ENCODE measurements at regions not wholly inside any gene's neighbourhood (a gene's known extent, or its start where the extent isn't known, plus 50 kb on each side); places are given as distances from the start of the nearest gene placed in this dataset.

- Histone ChIP-seq H2AFZ (ENCODE audit: low read depth, low read length) (no peak overlapping the region), H3K27ac (ENCODE audit: insufficient read depth, low read depth, low read length) (no peak overlapping the region), H3K9me1 (replicated peaks; ENCODE audit: control insufficient read depth, extremely low read depth, insufficient read depth, low read length) (no peaks in the 10 kb centered on the region), H3K4me1 (ENCODE audit: control insufficient read depth, extremely low read depth, insufficient read depth, low read length) (no peaks in the 10 kb centered on the region), H3K79me2 (ENCODE audit: control insufficient read depth, insufficient read depth, low read length) (no peaks in the 10 kb centered on the region), H4K20me1 (replicated peaks; ENCODE audit: control insufficient read depth, extremely low read depth, insufficient read depth, low read length) (no peaks in the 10 kb centered on the region), H3K4me2 (ENCODE audit: insufficient read depth, low read length) (no peak overlapping the region), H3K27me3 (ENCODE audit: control insufficient read depth in 2 of 2, insufficient read depth in 2 of 2, low read length in 2 of 2) (no peaks in the 10 kb centered on the region), H3K9me3 (replicated peaks; ENCODE audit: control insufficient read depth, insufficient read depth, low read length) (no peaks in the 10 kb centered on the region), H3K36me3 (ENCODE audit: control insufficient read depth in 2 of 2, extremely low read depth in 1 of 2, insufficient read depth in 2 of 2, low read length in 2 of 2) (no peaks in the 10 kb centered on the region), H3K9ac (replicated peaks; ENCODE audit: extremely low read depth, insufficient read depth, low read length) (no peak overlapping the region), H3K4me3 (replicated peaks in 1 of 3; ENCODE audit: insufficient read depth in 1 of 3, low read depth in 1 of 3, low read length in 3 of 3) (no peak overlapping the region)
- DNase-seq (ENCODE audit: low read depth, low spot score): no peak
- ChIA-PET POLR2A (no interaction called here), CTCF (no interaction called here)
- no peak for FAIRE-seq
- intact Hi-C loops (cut with micrococcal nuclease) (no loop called here), dilution Hi-C loops (cut with MboI; ENCODE audit: extremely low pct_ligation_motif_present, low sequenced_read_pairs) (no loop called here)
- TF ChIP-seq FOS (IDR thresholded peaks at IDR 0.05; ENCODE audit: borderline replicate concordance, insufficient read depth, low read length) (no peak), POLR2AphosphoS5 (IDR thresholded peaks at IDR 0.05; ENCODE audit: insufficient read depth, low read depth, low read length) (no peak), POLR2A (IDR thresholded peaks at IDR 0.05; ENCODE audit: low read depth, low read length) (no peak), MYC (IDR thresholded peaks at IDR 0.05; ENCODE audit: low read depth, low read length) (no peak), CTCF (IDR thresholded peaks at IDR 0.05; ENCODE audit: extremely low read depth in 1 of 2, insufficient read depth in 1 of 2, low read depth in 1 of 2, low read length in 2 of 2) (no peak)
- no TSS peak for BruUV-seq (replicated peaks)
These were observed 296.8 kb upstream of the KYNU start for GRCh38 chr2:142580691-142581090.

DNA sequence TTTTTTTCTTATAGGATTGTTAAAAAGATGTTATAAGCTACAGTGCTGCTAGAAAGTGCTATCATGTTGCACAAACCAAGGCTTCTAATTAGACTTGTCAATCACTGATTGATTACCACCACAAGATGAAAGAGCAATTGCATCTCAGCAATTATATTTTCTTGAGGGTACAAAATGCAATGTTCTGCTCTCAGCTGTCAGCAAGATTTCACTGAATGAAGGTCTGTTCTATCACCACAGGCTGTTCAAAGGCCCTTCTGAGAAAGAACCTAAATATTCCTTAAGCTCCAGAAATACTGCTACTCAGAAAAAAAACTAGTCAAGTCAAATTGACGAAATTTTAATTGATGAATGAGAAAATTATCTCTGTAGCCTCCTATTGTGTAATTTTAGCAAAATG lies 301.9 kb upstream of the KYNU start:
- no peak overlapping the region for H3K9ac ChIP-seq (replicated peaks; ENCODE audit: extremely low read depth, insufficient read depth, low read length)
- no peak overlapping the region for H2AFZ ChIP-seq (ENCODE audit: low read depth, low read length)
- H3K4me3 ChIP-seq (replicated peaks in 1 of 3; ENCODE audit: insufficient read depth in 1 of 3, low read depth in 1 of 3, low read length in 3 of 3): no peak overlapping the region
- H3K27ac ChIP-seq (ENCODE audit: insufficient read depth, low read depth, low read length): no peak overlapping the region
- H4K20me1 ChIP-seq (replicated peaks; ENCODE audit: control insufficient read depth, extremely low read depth, insufficient read depth, low read length): no peaks in the 10 kb centered on the region
- TF ChIP-seq MAX (IDR thresholded peaks at IDR 0.05; ENCODE audit: insufficient read depth, insufficient read length): no peak
- TF ChIP-seq MYC (IDR thresholded peaks at IDR 0.05; ENCODE audit: low read depth, low read length): no peak
- TF ChIP-seq FOS (IDR thresholded peaks at IDR 0.05; ENCODE audit: borderline replicate concordance, insufficient read depth, low read length): no peak
- no peak for TF ChIP-seq POLR2A (IDR thresholded peaks at IDR 0.05; ENCODE audit: low read depth, low read length)
- TF ChIP-seq POLR2AphosphoS5 (IDR thresholded peaks at IDR 0.05; ENCODE audit: insufficient read depth, low read depth, low read length): no peak
- TF ChIP-seq EZH2 (IDR thresholded peaks at IDR 0.05; ENCODE audit: borderline replicate concordance, low read depth, low read length, severe bottlenecking): no peak
- TF ChIP-seq GATA2 (IDR thresholded peaks at IDR 0.05; ENCODE audit: insufficient read depth, insufficient read length, low read depth, low read length): no peak
- TF ChIP-seq CTCF (IDR thresholded peaks at IDR 0.05; ENCODE audit: extremely low read depth in 1 of 2, insufficient read depth in 1 of 2, low read depth in 1 of 2, low read length in 2 of 2): no peak
- no peak for TF ChIP-seq JUN (IDR thresholded peaks at IDR 0.05; ENCODE audit: borderline replicate concordance, insufficient read depth, insufficient read length, low read depth)
- intact Hi-C loops (cut with micrococcal nuclease) (no loop called here), dilution Hi-C loops (cut with MboI; ENCODE audit: extremely low pct_ligation_motif_present, low sequenced_read_pairs) (no loop called here)
- no peaks in the 10 kb centered on the region for H3K79me2 ChIP-seq (ENCODE audit: control insufficient read depth, insufficient read depth, low read length)
- no TSS peak for BruUV-seq (replicated peaks)
- H3K27me3 ChIP-seq (ENCODE audit: control insufficient read depth in 2 of 2, insufficient read depth in 2 of 2, low read length in 2 of 2): no peaks in the 10 kb centered on the region
- FAIRE-seq (no peak), DNase-seq (ENCODE audit: low read depth, low spot score) (no peak)
- no peaks in the 10 kb centered on the region for H3K9me3 ChIP-seq (replicated peaks; ENCODE audit: control insufficient read depth, insufficient read depth, low read length)
- H3K4me2 ChIP-seq (ENCODE audit: insufficient read depth, low read length): no peak overlapping the region
- ChIA-PET POLR2A (no interaction called here), CTCF (no interaction called here)
- no peaks in the 10 kb centered on the region for H3K4me1 ChIP-seq (ENCODE audit: control insufficient read depth, extremely low read depth, insufficient read depth, low read length)
- no peaks in the 10 kb centered on the region for H3K9me1 ChIP-seq (replicated peaks; ENCODE audit: control insufficient read depth, extremely low read depth, insufficient read depth, low read length)
- H3K36me3 ChIP-seq (ENCODE audit: control insufficient read depth in 2 of 2, extremely low read depth in 1 of 2, insufficient read depth in 2 of 2, low read length in 2 of 2): no peaks in the 10 kb centered on the region

Data from endothelial cell of umbilical vein (primary cell).